ENCODE measurements at regions not wholly inside any gene's neighbourhood (a gene's known extent, or its start where the extent isn't known, plus 50 kb on each side); places are given as distances from the start of the nearest gene placed in this dataset.

DNA sequence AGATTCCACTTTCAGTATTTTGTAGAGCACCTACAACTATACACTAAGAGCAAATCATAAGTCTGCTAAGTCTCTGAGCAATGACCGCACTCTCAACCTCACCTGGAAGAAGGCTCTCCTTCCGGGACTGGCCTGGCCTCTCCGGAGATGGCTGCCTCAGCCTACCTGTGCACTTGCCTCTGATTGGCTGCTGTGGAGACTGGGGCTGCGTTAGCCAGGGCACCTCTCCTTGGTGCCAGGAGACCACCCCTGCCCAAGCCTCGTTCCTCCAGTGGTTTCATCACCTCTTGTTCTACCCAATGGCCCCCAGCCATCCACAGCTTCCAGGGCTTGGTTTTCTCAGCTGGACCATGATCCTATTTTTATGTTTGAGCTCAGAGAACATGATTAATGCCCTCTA is 64.7 kb upstream of the JDP2 start:
- TF ChIP-seq, protein P1, sequence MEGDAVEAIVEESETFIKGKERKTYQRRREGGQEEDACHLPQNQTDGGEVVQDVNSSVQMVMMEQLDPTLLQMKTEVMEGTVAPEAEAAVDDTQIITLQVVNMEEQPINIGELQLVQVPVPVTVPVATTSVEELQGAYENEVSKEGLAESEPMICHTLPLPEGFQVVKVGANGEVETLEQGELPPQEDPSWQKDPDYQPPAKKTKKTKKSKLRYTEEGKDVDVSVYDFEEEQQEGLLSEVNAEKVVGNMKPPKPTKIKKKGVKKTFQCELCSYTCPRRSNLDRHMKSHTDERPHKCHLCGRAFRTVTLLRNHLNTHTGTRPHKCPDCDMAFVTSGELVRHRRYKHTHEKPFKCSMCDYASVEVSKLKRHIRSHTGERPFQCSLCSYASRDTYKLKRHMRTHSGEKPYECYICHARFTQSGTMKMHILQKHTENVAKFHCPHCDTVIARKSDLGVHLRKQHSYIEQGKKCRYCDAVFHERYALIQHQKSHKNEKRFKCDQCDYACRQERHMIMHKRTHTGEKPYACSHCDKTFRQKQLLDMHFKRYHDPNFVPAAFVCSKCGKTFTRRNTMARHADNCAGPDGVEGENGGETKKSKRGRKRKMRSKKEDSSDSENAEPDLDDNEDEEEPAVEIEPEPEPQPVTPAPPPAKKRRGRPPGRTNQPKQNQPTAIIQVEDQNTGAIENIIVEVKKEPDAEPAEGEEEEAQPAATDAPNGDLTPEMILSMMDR (conservative IDR thresholded peaks at IDR 0.05) = no peak
- TF ChIP-seq ZFX (IDR thresholded peaks at IDR 0.05) = no peak

DNA sequence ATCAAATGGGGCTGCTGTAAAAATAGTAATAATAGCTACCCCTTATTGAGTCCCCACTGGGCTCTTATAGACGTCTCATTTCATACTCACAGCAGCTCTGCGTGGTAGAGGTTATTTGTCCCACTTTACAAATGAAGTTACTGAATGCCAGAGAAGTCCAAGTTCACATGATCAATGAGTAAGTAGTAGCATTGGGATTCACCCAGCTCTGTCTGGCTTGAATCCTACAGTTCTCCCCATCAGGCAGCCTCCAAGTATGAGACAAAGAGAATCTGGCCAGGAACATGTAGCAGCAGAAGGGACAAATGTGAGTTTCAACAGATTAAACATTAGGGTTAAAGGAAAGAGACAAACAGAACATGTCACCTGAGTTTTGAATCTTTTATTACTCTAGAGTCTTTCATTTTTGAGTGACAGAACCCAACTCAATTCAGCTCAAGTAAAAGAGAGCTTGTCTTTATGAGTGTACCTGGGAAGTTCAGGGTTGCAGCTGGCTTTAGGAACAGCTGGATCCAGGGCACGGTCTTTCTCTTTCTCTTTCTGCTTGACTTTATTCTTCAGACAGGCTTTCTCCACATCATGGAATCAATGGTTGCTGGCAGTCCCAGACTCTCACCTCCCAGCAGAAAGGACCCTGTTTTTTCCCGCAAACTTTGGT is 64.1 kb upstream of the JDP2 start:
- no peak overlapping the region for H3K27ac ChIP-seq
- TF ChIP-seq, protein P1 (conservative IDR thresholded peaks at IDR 0.05) = no peak
- TF ChIP-seq ZFX (IDR thresholded peaks at IDR 0.05) = no peak

More for the DNA sequence above, 64.7 kb upstream of the JDP2 start:
- no peak overlapping the region for H3K27ac ChIP-seq

GRCh38 chr14:75365116-75365515 is 62.7 kb upstream of the JDP2 start:
- H3K27ac ChIP-seq = no peak overlapping the region
- TF ChIP-seq, protein P1 (conservative IDR thresholded peaks at IDR 0.05) = no peak
- TF ChIP-seq ZFX (IDR thresholded peaks at IDR 0.05) = no peak

DNA sequence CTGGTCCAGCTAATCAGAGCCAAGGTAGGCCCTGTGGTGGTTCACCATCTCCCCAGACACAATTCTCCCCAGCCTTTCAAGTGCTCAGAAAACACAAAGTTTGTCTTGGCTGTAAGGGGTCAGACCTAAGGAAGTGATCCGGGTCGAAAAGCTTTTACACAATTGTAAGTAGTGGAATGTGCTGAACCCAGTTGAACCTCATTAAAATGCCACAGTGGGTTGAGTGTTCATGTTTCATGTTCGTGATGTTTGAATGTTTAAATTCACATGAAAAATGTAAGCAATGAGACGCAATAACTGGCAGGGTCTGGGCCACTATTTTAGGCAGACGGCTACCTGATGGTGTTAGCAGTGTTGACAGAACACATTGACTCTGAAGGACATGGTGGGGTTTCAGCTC is 60.9 kb upstream of the JDP2 start:
- no peak overlapping the region for H3K27ac ChIP-seq
- TF ChIP-seq, protein P1 (conservative IDR thresholded peaks at IDR 0.05) = no peak
- no peak for TF ChIP-seq ZFX (IDR thresholded peaks at IDR 0.05)

GRCh38 chr14:75368333-75368732 is 59.5 kb upstream of the JDP2 start:
- TF ChIP-seq, protein P1 (conservative IDR thresholded peaks at IDR 0.05) = no peak
- no peak for TF ChIP-seq ZFX (IDR thresholded peaks at IDR 0.05)
- H3K27ac ChIP-seq = no peak overlapping the region

DNA sequence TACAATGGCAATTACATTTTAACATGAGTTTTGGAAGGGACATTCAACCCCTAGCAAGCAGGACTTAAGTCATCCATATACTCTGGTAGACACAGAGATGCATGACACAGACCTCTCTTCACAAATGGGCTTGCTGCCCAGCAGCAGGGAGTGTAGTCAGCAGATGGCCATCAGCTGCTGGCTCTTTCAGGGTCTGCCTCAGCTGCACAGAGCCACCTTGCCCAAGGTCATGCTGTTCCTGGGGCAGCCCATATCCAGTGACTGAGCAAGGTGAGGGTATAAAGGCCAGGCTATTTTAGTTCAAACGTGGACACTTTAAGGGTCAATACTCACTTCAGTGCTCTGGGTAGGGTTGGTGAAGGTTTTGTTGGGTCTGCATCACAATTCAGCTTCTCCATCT is 58.3 kb upstream of the JDP2 start:
- no peak overlapping the region for H3K27ac ChIP-seq
- TF ChIP-seq, protein P1 (conservative IDR thresholded peaks at IDR 0.05) = no peak
- no peak for TF ChIP-seq ZFX (IDR thresholded peaks at IDR 0.05)

DNA sequence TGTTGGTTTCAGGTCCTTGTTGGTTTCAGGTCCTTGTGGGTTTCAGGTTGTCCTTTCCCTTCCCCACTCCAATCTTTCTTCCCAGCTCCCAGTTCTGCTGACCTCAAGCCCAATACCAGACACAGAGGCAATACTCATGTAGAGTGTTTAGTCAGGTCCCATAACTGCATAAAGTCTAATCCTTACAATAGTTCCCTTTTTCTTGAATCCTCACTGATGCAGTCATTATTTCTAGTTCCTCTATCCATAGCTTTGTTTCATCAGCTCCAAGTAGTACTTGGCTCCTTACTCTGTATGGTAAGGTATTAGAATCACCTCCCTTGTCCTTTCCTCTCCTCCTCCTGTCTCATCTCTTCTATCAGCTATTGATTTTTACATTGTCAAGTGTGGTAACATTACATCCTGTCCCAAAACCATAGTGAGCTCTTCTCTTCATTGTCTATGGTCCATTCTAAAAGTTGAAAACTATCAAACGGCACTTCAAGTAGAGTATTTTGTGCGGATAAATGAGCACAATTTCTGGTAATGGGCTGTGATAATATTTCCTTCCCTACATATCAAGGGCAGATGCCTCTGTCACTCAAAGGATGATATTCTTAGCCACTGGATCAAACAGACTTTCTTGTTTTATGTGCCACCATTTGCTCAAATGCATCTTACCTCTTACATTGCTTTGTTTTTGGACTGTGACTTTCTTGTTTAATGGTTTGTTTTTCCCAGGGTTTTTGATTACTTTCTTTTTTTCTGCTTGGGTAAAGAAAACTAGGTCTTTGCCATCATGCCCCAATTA is 57.2 kb upstream of the JDP2 start:
- H3K27ac ChIP-seq = no peak overlapping the region
- TF ChIP-seq, protein P1 (conservative IDR thresholded peaks at IDR 0.05) = no peak
- no peak for TF ChIP-seq ZFX (IDR thresholded peaks at IDR 0.05)

All from C4-2B (cell line).